Gastrocnemius medialis (tissue), 4 donors: ENCODE measurements at regions not wholly inside any gene's neighbourhood (a gene's known extent, or its start where the extent isn't known, plus 50 kb on each side); places are given as distances from the start of the nearest gene placed in this dataset.

ENCODE experiments used
- POLR2A ChIP-seq, 2 donors: fragments of 450-650 bp; IDR thresholded peaks; one replicate each; pipeline ENCODE4 v1.6.1; 2017; ENCODE audit warnings: antibody characterized with exemption in 2 of 2, mild to moderate bottlenecking in 2 of 2, moderate library complexity in 2 of 2
- TF ChIP-seq, protein P1 (sequence below), 5 experiments: fragments of 450-650 bp in 3 of 5; fragments of 200-600 bp in 2 of 5; sonication (generic) in 2 of 5; IDR thresholded peaks in 4 of 5; conservative IDR thresholded peaks in 1 of 5; 1 replicate in 4 of 5; 2 replicates in 1 of 5; pipeline ENCODE4 v1.5.1; 2016 to 2019; ENCODE audit warnings: antibody characterized with exemption in 5 of 5, mild to moderate bottlenecking in 3 of 5, moderate library complexity in 3 of 5

DNA sequence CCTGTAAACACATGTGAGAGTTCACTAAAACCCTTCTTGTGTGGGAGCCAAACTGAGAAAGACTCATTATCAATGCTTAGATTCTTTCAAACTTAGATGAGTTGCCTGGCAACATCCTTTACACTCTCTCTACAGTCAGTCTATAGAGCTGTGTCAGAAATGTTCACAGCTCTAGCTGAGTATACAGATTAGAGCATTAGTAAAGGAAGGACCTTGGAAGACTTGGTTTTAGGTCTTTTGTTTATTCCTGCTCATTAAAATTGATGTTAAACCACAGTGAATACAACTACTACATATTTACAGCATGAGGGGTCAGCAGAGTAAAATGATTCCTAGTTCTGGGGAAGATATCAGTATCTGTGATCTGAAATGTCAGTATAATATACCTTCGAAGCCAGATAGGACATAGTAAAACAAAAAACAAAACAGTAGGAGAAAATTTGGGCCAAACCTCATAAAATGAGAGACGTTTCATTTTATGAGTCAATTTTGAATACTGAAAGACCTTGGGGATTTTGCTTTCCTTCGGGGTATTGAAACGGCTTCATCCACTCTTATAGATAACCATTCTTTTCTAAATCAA, 186.0 kb downstream of the TANC2 start:
- TF ChIP-seq, protein P1, sequence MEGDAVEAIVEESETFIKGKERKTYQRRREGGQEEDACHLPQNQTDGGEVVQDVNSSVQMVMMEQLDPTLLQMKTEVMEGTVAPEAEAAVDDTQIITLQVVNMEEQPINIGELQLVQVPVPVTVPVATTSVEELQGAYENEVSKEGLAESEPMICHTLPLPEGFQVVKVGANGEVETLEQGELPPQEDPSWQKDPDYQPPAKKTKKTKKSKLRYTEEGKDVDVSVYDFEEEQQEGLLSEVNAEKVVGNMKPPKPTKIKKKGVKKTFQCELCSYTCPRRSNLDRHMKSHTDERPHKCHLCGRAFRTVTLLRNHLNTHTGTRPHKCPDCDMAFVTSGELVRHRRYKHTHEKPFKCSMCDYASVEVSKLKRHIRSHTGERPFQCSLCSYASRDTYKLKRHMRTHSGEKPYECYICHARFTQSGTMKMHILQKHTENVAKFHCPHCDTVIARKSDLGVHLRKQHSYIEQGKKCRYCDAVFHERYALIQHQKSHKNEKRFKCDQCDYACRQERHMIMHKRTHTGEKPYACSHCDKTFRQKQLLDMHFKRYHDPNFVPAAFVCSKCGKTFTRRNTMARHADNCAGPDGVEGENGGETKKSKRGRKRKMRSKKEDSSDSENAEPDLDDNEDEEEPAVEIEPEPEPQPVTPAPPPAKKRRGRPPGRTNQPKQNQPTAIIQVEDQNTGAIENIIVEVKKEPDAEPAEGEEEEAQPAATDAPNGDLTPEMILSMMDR (IDR thresholded peaks at IDR 0.05 in 4 of 5, conservative IDR thresholded peaks at IDR 0.05 in 1 of 5), result no peak
- TF ChIP-seq POLR2A (IDR thresholded peaks at IDR 0.05), result no peak
